NCI-H2196 treated with DMSO at 0.1 percent for 48 hours (cell line): ENCODE measurements at regions not wholly inside any gene's neighbourhood (a gene's known extent, or its start where the extent isn't known, plus 50 kb on each side); places are given as distances from the start of the nearest gene placed in this dataset.
"Not testable (repeated sequence)": the region's sequence is repeated elsewhere in the genome, so short reads cannot be mapped to it uniquely, and the experiment has no call there.

Experiments
- DNase-seq: peaks from one replicate; lab custom pipeline; 2025; ENCODE audit not compliant: unreplicated experiment; lab: John Stamatoyannopoulos, UW

DNA sequence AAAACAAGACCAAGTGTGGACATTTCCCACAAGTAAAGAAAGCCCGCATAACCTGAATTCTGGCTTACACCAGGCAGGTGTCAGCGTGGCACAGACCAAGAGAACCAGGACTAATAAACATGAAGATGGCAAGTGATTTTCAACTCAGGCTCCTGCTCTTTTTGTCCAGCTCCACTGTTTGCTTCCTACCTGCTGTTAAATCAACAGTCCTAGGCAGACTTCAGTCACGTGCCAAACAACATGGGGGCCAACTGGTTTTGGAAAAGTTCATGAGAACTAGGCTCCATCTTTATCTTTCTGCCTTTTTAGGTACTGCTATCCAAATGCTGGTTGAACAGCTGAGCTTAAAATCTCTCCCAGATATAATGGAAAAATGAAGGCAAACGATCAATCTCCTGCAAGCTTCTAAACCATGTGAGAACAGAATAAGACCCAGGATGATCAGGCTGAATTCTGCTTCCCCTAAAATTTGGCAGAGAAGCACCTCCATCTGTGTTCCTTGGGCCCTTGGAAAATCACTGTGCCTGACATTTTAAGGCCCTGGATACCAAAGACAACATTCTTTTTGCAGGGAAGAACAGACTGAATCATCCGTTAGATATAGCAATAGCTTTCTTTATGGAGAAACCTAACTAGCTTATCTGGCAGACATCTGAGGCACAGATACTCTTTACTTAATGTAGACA, 215.6 kb upstream of the USP15 start:
- DNase-seq, result no peak

DNA sequence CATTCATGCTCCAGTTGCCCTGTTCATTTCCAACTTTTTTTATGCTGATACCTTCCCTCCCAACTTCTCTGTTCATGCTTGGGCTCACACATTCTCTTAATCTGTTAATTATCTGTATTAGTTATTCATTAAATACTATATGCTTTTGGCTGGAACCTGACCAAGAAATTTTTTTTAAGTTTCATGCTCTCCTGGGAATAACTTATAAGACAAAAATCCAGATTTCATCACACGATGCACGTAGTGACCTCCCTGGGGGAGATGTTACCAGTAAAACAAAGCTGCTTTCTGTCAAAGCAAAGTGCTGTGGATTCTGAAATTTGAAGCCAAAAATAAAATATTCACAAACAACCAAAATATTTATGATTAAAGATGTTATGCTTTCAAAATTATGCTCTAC, 215.0 kb upstream of the USP15 start:
- no peak for DNase-seq

- DNase-seq, result no peak
These were observed 209.4 kb upstream of the USP15 start for GRCh38 chr12:62050785-62051184.

DNA sequence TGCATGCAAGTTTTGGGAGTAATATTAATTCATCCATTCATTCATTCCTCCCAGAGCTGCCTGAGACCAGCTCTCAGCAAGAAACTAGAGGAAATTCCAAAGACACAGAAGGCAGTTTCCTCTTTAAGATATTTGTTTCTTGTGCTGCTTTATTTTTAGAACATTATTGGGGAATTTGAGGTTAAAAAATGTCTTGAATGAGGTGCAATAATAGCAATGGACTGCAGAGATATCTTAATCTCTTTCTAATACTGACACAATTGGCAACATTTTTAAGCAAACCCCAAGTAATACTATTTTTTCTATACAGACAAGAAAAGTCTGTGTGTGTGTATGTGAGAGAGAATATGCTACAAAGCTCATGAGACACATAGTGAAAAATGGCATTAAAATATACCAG, 190.2 kb upstream of the USP15 start:
- no peak for DNase-seq

- DNase-seq, result not testable (repeated sequence)
These were observed 187.0 kb upstream of the USP15 start for GRCh38 chr12:62073236-62073635.

DNA sequence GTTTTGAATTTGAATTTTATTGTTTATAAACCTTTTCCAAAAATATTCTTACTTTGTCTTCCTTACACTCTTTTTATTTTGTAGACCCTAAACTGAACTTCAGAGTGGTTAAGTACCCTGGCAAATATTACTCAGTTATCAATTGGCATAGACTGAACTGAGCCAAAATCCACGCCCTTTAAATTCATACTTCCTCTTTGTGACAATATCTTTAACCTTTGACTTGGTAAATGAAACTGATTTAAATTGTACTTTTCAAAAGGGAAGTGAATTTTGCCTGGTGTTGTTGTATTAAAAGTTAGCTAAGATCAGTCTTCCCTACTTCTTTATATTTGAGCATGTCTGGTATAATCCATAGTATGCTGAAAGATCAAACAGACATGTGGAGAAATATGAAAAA, 184.3 kb upstream of the USP15 start:
- DNase-seq, result no peak

DNA sequence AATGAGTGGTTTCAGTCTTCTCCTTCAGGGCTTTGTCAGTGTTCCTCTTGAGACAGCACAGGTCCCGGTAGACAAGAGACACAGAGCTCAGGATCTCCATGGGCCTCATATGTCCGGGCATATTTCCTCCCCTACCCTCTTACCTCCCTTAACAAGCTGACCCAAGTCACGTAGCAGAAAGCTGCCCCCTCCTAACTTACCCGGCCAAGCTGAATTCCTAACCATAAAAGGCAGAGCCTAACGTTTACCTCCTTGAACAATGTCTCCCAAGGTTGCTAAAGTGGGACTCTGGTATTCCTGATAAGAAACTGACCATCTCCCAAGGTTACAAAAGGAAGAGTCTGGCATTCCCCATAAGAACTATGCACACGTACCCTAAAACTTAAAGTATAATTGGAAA, 182.2 kb upstream of the USP15 start:
- no peak for DNase-seq

DNA sequence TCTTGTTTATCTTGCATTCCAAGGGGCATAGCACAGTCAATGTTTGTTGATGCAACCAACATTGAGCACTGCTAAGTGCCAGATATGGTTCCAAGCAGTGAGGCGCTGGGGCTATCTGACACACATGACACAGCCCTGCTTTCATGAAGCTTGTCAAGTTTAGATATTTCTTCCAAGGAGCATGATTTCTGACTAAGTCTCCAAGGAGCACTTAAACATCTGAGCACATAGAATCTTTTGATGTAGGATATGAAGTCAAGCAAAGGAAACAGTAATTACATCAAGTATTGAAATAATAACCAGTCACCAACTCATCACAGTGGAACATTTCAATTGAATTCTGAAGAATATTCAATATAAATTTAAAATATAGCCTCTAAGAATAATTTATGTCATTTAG, 177.8 kb upstream of the USP15 start:
- no peak for DNase-seq

- no peak for DNase-seq
These were observed 162.1 kb upstream of the USP15 start for GRCh38 chr12:62098132-62098531.

DNA sequence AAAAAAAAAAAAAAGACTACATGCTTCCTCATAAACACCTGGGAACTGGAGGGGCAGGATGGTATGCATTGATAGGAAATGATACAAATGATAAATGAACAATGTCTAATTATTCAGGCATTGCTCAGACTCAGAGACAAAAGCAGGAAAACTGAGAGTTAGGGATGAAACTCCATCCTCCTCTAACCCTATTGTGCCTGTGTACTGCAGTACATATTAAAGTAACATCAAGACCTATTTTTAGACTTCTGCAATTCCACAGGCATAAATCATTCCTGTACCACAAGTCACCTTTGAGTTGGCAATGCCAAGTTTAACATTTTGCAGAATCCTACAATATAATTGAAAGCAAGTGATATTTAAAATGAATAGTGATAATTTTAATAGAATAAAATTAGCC, 156.5 kb upstream of the USP15 start:
- no peak for DNase-seq

- no peak for DNase-seq
These were observed 153.5 kb upstream of the USP15 start for GRCh38 chr12:62106547-62107185.

- DNase-seq, result no peak
These were observed 146.7 kb upstream of the USP15 start for GRCh38 chr12:62113366-62114011.

DNA sequence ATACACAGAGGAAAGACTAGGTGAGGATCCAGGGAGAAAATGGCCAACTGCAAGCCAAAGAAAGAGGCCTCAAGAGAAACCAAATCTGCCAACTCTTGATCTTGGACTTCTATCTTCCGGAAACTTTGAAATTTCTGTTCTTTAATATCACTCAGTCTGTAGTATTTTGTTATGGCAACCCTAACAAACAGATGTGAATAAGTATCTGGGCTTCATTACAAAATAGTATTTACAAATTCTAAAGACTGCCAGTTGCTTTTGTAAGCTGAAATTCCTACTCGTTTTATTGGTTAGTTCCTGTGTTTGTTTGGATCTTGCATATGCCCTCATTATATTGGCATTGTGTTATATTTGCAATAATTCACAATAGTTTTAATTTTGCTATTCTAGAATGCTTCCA, 143.2 kb upstream of the USP15 start:
- no peak for DNase-seq

- peak; percentile 17 for DNase-seq
These were observed 136.4 kb upstream of the USP15 start for GRCh38 chr12:62123721-62124203.

DNA sequence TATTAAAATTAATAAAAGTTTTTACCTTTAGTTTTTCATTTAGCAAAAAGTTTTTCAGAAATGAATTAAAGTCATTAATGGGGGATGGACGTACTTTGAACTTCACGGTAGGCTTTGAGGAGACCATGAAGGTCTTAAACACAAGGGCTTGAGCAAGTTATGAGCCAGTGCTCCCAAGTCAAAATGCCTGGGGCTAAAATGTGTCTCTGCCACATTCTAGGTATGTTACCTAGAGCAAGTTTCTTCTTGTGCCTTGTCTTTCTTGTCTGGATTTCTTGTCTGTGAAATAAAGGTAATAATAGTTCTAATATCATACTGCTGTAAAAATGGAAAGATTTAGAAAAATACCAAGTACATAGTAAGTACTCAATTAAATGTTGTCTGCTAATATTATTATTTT, 132.7 kb upstream of the USP15 start:
- DNase-seq, result no peak

- no peak for DNase-seq
These were observed 131.8 kb upstream of the USP15 start for GRCh38 chr12:62128175-62128975.

DNA sequence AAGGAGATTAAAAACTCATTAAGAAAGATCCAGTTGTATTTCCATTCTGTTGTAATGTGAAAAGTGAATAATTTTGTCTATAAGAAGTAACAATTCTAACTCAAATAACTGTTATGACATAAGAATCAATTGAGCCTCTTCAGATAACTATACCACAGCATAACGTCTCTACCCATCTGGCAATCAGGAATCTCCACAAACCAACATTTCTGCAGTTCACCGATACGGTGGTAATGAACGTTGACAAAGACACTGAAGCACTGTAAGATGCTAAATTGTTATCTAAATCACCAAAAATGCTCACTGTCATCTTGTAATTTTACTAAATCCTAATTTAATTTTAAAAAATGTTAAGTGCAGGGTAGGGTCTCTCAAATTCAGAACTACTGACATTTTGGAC, 130.9 kb upstream of the USP15 start:
- no peak for DNase-seq

- no peak for DNase-seq
These were observed 129.8 kb upstream of the USP15 start for GRCh38 chr12:62130402-62130801.

DNA sequence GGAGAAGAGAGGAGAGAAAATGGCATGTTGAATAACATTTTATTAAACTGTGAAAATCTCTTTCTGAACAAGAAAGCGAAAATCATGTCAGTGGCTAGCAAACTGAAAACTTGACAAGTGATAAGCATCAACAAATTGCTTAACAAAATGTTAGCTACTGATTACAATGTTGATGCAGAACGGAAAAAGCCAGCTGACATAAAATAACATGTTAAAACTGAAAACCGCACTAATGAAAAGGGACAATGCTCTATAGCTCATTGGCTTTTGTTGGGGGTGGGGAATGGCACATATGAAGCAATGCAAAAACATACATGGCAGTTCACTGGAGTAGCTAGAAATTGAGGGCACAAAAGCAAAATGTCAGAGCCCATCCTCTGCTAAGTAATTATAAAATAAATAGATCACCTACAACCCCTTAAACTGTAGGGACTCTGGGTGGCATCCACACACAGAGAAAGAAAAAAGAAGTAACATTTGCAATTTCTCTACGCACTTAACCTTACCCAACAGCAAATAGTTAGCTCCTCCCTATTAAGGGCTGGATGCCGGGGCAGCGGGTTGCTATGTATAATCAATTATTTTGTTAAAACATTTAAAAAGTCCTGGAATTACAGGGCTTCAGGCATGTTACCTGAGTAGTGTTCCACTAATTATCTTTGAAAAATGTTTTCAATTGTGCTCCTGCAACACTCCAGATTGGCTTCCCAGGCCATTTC, 129.2 kb upstream of the USP15 start:
- no peak for DNase-seq

DNA sequence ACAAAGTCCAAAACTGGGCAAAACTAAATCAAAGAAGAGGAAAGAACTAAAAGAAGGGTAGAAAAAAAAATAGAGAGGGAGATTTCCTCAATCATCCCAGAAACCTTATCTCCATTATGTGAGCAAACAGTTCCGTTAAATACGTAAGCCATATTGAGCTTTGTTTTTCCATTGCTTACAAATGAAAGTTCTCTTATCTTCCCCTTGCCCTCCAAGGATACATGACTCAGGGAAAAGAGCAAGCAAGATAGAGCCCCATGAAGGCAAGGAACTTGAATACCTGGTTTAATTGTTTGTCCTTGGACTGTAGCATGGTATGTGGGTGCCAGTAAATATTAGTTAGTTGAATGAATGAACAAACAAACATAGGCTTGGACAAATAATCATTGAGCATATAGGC, 126.8 kb upstream of the USP15 start:
- no peak for DNase-seq
